ENCODE measurements at regions not wholly inside any gene's neighbourhood (a gene's known extent, or its start where the extent isn't known, plus 50 kb on each side); places are given as distances from the start of the nearest gene placed in this dataset.

GRCh38 chr12:74440469-74440868, 97.2 kb upstream of the ATXN7L3B start:
- no peak overlapping the region for H3K9ac ChIP-seq (ENCODE audit: insufficient read depth, low read length, poor library complexity, severe bottlenecking)
- no peaks in the 10 kb centered on the region for H3K4me1 Mint-ChIP-seq
- H3K27ac Mint-ChIP-seq, result no peak overlapping the region
- no peaks in the 10 kb centered on the region for H3K4me1 ChIP-seq (ENCODE audit: control insufficient read depth in 1 of 2, insufficient read depth in 2 of 2, low read length in 2 of 2)
- H3K36me3 Mint-ChIP-seq, result no peaks in the 10 kb centered on the region
- no peak overlapping the region for H3K4me3 ChIP-seq (replicated peaks in 1 of 3; ENCODE audit: low read depth in 2 of 3, low read length in 3 of 3)
- no peaks in the 10 kb centered on the region for H4K20me1 ChIP-seq (ENCODE audit: insufficient read depth, low read length)
- intact Hi-C loops (cut with micrococcal nuclease), result no loop called here
- H3K9me3 ChIP-seq (replicated peaks in 1 of 2; ENCODE audit: control insufficient read depth in 1 of 2, insufficient read depth in 1 of 2, low read length in 2 of 2), result peaks cover 0 to 4% of the 10 kb centered on the region in 2 donors
- H3K27ac ChIP-seq (ENCODE audit: low read depth in 1 of 2, low read length in 2 of 2), result no peak overlapping the region
- no peak for DNase-seq
- no peak overlapping the region for H2AFZ ChIP-seq (ENCODE audit: insufficient read depth, low read depth, low read length, poor library complexity, severe bottlenecking)
- H3K79me2 ChIP-seq (ENCODE audit: insufficient read depth, low read length), result no peaks in the 10 kb centered on the region
- peaks cover 2 to 3% (median 2%) of the 10 kb centered on the region in 3 donors for H3K27me3 Mint-ChIP-seq (ENCODE audit: low read depth in 3 of 3)
- no peak overlapping the region for H3K4me3 Mint-ChIP-seq
- no peak overlapping the region for H3K4me2 ChIP-seq (replicated peaks; ENCODE audit: extremely low read depth, low read length, poor library complexity, severe bottlenecking)
- H3K9me3 Mint-ChIP-seq, result peaks cover 0 to 2% (median 0%) of the 10 kb centered on the region in 7 donors
- no peak for TF ChIP-seq CTCF (IDR thresholded peaks at IDR 0.05)
- H3K27me3 ChIP-seq (ENCODE audit: control insufficient read depth in 2 of 2, insufficient read depth in 2 of 2, low read length in 2 of 2), result no peaks in the 10 kb centered on the region
- no peaks in the 10 kb centered on the region for H3K36me3 ChIP-seq (replicated peaks in 1 of 2; ENCODE audit: control insufficient read depth in 1 of 2, insufficient read depth in 2 of 2, low read length in 2 of 2)

GRCh38 chr12:74441872-74442271, 95.8 kb upstream of the ATXN7L3B start:
- no peak overlapping the region for H2AFZ ChIP-seq (ENCODE audit: insufficient read depth, low read depth, low read length, poor library complexity, severe bottlenecking)
- Mint-ChIP-seq H3K27ac (no peak overlapping the region), H3K4me1 (no peaks in the 10 kb centered on the region), H3K36me3 (no peaks in the 10 kb centered on the region), H3K4me3 (no peak overlapping the region), H3K9me3 (peaks cover 0 to 6% (median 0%) of the 10 kb centered on the region in 7 donors), H3K27me3 (ENCODE audit: low read depth in 3 of 3) (peaks cover 2 to 3% (median 2%) of the 10 kb centered on the region in 3 donors)
- H3K9ac ChIP-seq (ENCODE audit: insufficient read depth, low read length, poor library complexity, severe bottlenecking), result no peak overlapping the region
- no peaks in the 10 kb centered on the region for H3K79me2 ChIP-seq (ENCODE audit: insufficient read depth, low read length)
- no peak overlapping the region for H3K4me3 ChIP-seq (replicated peaks in 1 of 3; ENCODE audit: low read depth in 2 of 3, low read length in 3 of 3)
- H3K36me3 ChIP-seq (replicated peaks in 1 of 2; ENCODE audit: control insufficient read depth in 1 of 2, insufficient read depth in 2 of 2, low read length in 2 of 2), result no peaks in the 10 kb centered on the region
- WGBS (ENCODE audit: insufficient coverage), result 79% methylated on average over 4 of the region's 4 CpGs
- TF ChIP-seq CTCF (IDR thresholded peaks at IDR 0.05), result no peak
- no peaks in the 10 kb centered on the region for H3K27me3 ChIP-seq (ENCODE audit: control insufficient read depth in 2 of 2, insufficient read depth in 2 of 2, low read length in 2 of 2)
- no peaks in the 10 kb centered on the region for H4K20me1 ChIP-seq (ENCODE audit: insufficient read depth, low read length)
- H3K9me3 ChIP-seq (replicated peaks in 1 of 2; ENCODE audit: control insufficient read depth in 1 of 2, insufficient read depth in 1 of 2, low read length in 2 of 2), result no peaks in the 10 kb centered on the region
- no peaks in the 10 kb centered on the region for H3K4me1 ChIP-seq (ENCODE audit: control insufficient read depth in 1 of 2, insufficient read depth in 2 of 2, low read length in 2 of 2)
- no peak overlapping the region for H3K27ac ChIP-seq (ENCODE audit: low read depth in 1 of 2, low read length in 2 of 2)
- intact Hi-C loops (cut with micrococcal nuclease), result no loop called here
- no peak for DNase-seq
- H3K4me2 ChIP-seq (replicated peaks; ENCODE audit: extremely low read depth, low read length, poor library complexity, severe bottlenecking), result no peak overlapping the region

Data from CD14-positive monocyte (primary cell).